Panc1 (cell line): ENCODE measurements at regions not wholly inside any gene's neighbourhood (a gene's known extent, or its start where the extent isn't known, plus 50 kb on each side); places are given as distances from the start of the nearest gene placed in this dataset.

Experiments
- ATAC-seq: fragments of 200-7000 bp; cut with Tn5 transposase; 2 replicates; pipeline ENCODE4 v1.9.1; 2020; ENCODE audit warnings: mild to moderate bottlenecking, moderate library complexity
- BruUV-seq: library from RNA; stranded (reverse); fragments of 400-500 nt; replicated peaks from 2 replicates; lab custom pipeline; 2021; lab: Mats Ljungman, UMichigan
- CTCF ChIA-PET: fragments of 300-600 bp; sonication (Branson Sonifier 250); formaldehyde crosslinking; loops from one replicate; lab custom pipeline; 2022; ENCODE audit warnings: antibody characterized with exemption; lab: Charles Lee
- POLR2A ChIA-PET: fragments of 300-600 bp; sonication (Branson Sonifier 250); formaldehyde crosslinking; loops from one replicate; lab custom pipeline; 2022; ENCODE audit warnings: antibody characterized with exemption; lab: Charles Lee
- DNase-seq: peaks from one replicate; pipeline ENCODE4 v3.0.0-alpha.2; 2010; ENCODE audit warnings: low read depth, low spot score
- H3K27ac ChIP-seq: 2 replicates; pipeline ENCODE4 v1.5.1; 2011; ENCODE audit warnings: mild to moderate bottlenecking, low read length, inconsistent platforms
- H3K27me3 ChIP-seq: fragments of 200-500 bp; sonication (Bioruptor generic); 2 replicates; pipeline ENCODE4 v1.6.0; 2014; ENCODE audit warnings: low read length, inconsistent platforms; ENCODE audit not compliant: control insufficient read depth, insufficient read depth
- H3K36me3 ChIP-seq: fragments of 200-500 bp; sonication (Bioruptor generic); 2 replicates; pipeline ENCODE4 v1.5.1; 2014; ENCODE audit warnings: inconsistent platforms, mild to moderate bottlenecking, low read length, moderate library complexity; ENCODE audit not compliant: control insufficient read depth, insufficient read depth
- H3K4me1 ChIP-seq: 2 replicates; pipeline ENCODE4 v1.5.1; 2011; ENCODE audit warnings: inconsistent platforms, mild to moderate bottlenecking, low read length, moderate library complexity; ENCODE audit not compliant: control insufficient read depth, insufficient read depth
- H3K4me3 ChIP-seq, 2 experiments: 2 replicates each; pipeline ENCODE4 v1.5.1; 2011 to 2012; ENCODE audit warnings: low read depth in 2 of 2, low read length in 2 of 2, mild to moderate bottlenecking in 2 of 2, inconsistent platforms in 1 of 2, moderate library complexity in 1 of 2
- H3K9me3 ChIP-seq: fragments of 200-500 bp; sonication (Bioruptor generic); 2 replicates; pipeline ENCODE4 v1.5.1; 2014; ENCODE audit warnings: low read depth, mild to moderate bottlenecking, inconsistent platforms, low read length, moderate library complexity; ENCODE audit not compliant: control insufficient read depth, insufficient read depth
- CTCF ChIP-seq: fragments of 450-650 bp; IDR thresholded peaks from 2 replicates; pipeline ENCODE4 v1.5.1; 2017; ENCODE audit warnings: mild to moderate bottlenecking
- POLR2AphosphoS5 ChIP-seq: IDR thresholded peaks from 2 replicates; pipeline ENCODE4 v1.6.1; 2012; ENCODE audit warnings: mild to moderate bottlenecking, low read depth, low read length, moderate library complexity
- REST ChIP-seq, 2 experiments: IDR thresholded peaks; 2 replicates each; pipeline ENCODE4 v1.6.1; 2011 to 2012; ENCODE audit warnings: low read depth in 2 of 2, control low read depth in 1 of 2, low read length in 1 of 2, mild to moderate bottlenecking in 1 of 2, moderate library complexity in 1 of 2; ENCODE audit not compliant: insufficient read depth in 1 of 2
- SIN3A ChIP-seq: IDR thresholded peaks from 2 replicates; pipeline ENCODE4 v1.6.1; 2012; ENCODE audit warnings: low read depth, mild to moderate bottlenecking, low read length, moderate library complexity, borderline replicate concordance; ENCODE audit not compliant: insufficient read depth
- TCF7L2 ChIP-seq: IDR thresholded peaks from 2 replicates; pipeline ENCODE4 v1.6.1; 2011; ENCODE audit warnings: mild to moderate bottlenecking, low read depth, low read length, inconsistent platforms
- in situ Hi-C: cut with HindIII; loops from 2 replicates; pipeline ENCODE4 v1.10.0; 2016; ENCODE audit warnings: low sequenced_read_pairs, low pct_unique_long_range_greater_than_20kb
- intact Hi-C: fragments of 100-400 bp; cut with micrococcal nuclease; formaldehyde crosslinking; loops from one replicate; pipeline ENCODE4 v1.10.0; 2022; ENCODE audit not compliant: unreplicated experiment

- TF ChIP-seq REST (IDR thresholded peaks at IDR 0.05; ENCODE audit: insufficient read depth in 1 of 2, low read depth in 2 of 2, low read length in 1 of 2) (no peak), TCF7L2 (no peak), POLR2AphosphoS5 (no peak), CTCF (no peak), SIN3A (no peak)
- DNase-seq (no peak), ATAC-seq (no peak)
- Histone ChIP-seq H3K4me1 (no peaks in the 10 kb centered on the region), H3K36me3 (no peaks in the 10 kb centered on the region), H3K9me3 (no peaks in the 10 kb centered on the region), H3K27me3 (peaks cover 2% of the 10 kb centered on the region; the same call in 1 of the 2 replicates), H3K27ac (no peak overlapping the region), H3K4me3 (no peak overlapping the region)
- ChIA-PET CTCF (no interaction called here), POLR2A (no interaction called here)
- BruUV-seq, result no TSS peak
- intact Hi-C loops (no loop called here), in situ Hi-C loops (no loop called here)
Measured at GRCh38 chr5:112635276-112635675, 102.4 kb upstream of the APC start.

GRCh38 chr5:112635771-112636731, 101.6 kb upstream of the APC start:
- ChIA-PET CTCF (no interaction called here), POLR2A (no interaction called here)
- H3K4me3 ChIP-seq, result no peak overlapping the region
- intact Hi-C loops (no loop called here), in situ Hi-C loops (no loop called here)
- BruUV-seq, result no TSS peak
- no peak for TF ChIP-seq REST (IDR thresholded peaks at IDR 0.05; ENCODE audit: insufficient read depth in 1 of 2, low read depth in 2 of 2, low read length in 1 of 2)
- no peak for TF ChIP-seq POLR2AphosphoS5
- ATAC-seq (no peak), DNase-seq (no peak)
- no peaks in the 10 kb centered on the region for H3K9me3 ChIP-seq
- no peaks in the 10 kb centered on the region for H3K36me3 ChIP-seq
- no peaks in the 10 kb centered on the region for H3K4me1 ChIP-seq
- no peak overlapping the region for H3K27ac ChIP-seq
- no peaks in the 10 kb centered on the region for H3K27me3 ChIP-seq
